ENCODE measurements at regions not wholly inside any gene's neighbourhood (a gene's known extent, or its start where the extent isn't known, plus 50 kb on each side); places are given as distances from the start of the nearest gene placed in this dataset.

DNA sequence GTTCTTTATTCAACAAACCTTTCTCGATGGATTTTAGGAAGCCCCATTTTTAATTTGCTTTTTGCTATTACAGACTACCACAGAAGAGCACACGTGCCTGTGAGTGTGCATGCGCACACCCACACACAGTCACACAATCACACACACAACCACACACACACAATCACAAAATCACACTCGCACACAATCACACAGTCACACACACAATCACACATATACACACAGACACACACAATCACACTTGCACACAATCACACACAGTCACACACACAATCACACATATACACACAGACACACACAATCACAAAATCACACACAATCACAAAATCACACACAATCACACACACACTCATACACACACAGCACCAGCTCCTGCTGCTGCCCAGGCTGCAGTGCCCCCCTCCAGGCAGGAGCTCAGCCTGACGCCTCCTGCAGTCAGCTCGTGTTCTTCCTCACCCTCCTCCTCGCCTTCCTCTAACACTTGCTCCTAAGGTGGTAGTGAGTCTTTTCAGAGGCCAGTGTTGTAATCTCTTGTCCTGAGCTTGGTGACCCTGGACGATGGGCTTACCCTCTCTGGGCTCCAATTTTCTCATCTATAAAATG lies 125.0 kb upstream of the SOX1 start:
- Mint-ChIP-seq H3K27ac (no peak overlapping the region), H3K9me3 (peaks cover 0 to 3% (median 0%) of the 10 kb centered on the region in 7 donors), H3K36me3 (no peaks in the 10 kb centered on the region), H3K4me1 (no peaks in the 10 kb centered on the region), H3K27me3 (no peaks in the 10 kb centered on the region), H3K4me3 (no peak overlapping the region)
- no peaks in the 10 kb centered on the region for H3K9me3 ChIP-seq (ENCODE audit: control insufficient read depth in 2 of 2, low read length in 2 of 2)
- H3K27me3 ChIP-seq (ENCODE audit: control insufficient read depth, insufficient read depth, low read length): no peaks in the 10 kb centered on the region
- H3K4me1 ChIP-seq (ENCODE audit: control insufficient read depth, insufficient read depth, low read length, poor library complexity, severe bottlenecking): no peaks in the 10 kb centered on the region
- DNase-seq: no peak
- H3K27ac ChIP-seq (ENCODE audit: insufficient read depth, low read length, poor library complexity, severe bottlenecking): no peak overlapping the region
- H3K4me3 ChIP-seq (ENCODE audit: low read depth, low read length): no peak overlapping the region
- H3K36me3 ChIP-seq (ENCODE audit: control insufficient read depth, insufficient read depth, low read length): no peaks in the 10 kb centered on the region
- no peak for ATAC-seq (ENCODE audit: low read depth in 2 of 2)

GRCh38 chr13:111943229-111943795 lies 123.6 kb upstream of the SOX1 start:
- Histone ChIP-seq H3K27me3 (ENCODE audit: control insufficient read depth, insufficient read depth, low read length) (no peaks in the 10 kb centered on the region), H3K27ac (ENCODE audit: insufficient read depth, low read length, poor library complexity, severe bottlenecking) (no peak overlapping the region), H3K9me3 (ENCODE audit: control insufficient read depth in 2 of 2, low read length in 2 of 2) (no peaks in the 10 kb centered on the region), H3K4me1 (ENCODE audit: control insufficient read depth, insufficient read depth, low read length, poor library complexity, severe bottlenecking) (no peaks in the 10 kb centered on the region), H3K36me3 (ENCODE audit: control insufficient read depth, insufficient read depth, low read length) (no peaks in the 10 kb centered on the region), H3K4me3 (ENCODE audit: low read depth, low read length) (no peak overlapping the region)
- no peaks in the 10 kb centered on the region for H3K4me1 Mint-ChIP-seq
- peaks cover 0 to 4% (median 0%) of the 10 kb centered on the region in 7 donors for H3K9me3 Mint-ChIP-seq
- no peak overlapping the region for H3K4me3 Mint-ChIP-seq
- ATAC-seq (ENCODE audit: low read depth in 2 of 2) (no peak), DNase-seq (no peak)
- H3K36me3 Mint-ChIP-seq: no peaks in the 10 kb centered on the region
- no peaks in the 10 kb centered on the region for H3K27me3 Mint-ChIP-seq
- no peak overlapping the region for H3K27ac Mint-ChIP-seq

- no peaks in the 10 kb centered on the region for H3K36me3 ChIP-seq (ENCODE audit: control insufficient read depth, insufficient read depth, low read length)
- no peak overlapping the region for H3K4me3 ChIP-seq (ENCODE audit: low read depth, low read length)
- H3K9me3 Mint-ChIP-seq: peaks cover 0 to 5% (median 0%) of the 10 kb centered on the region in 7 donors
- no peak overlapping the region for H3K27ac Mint-ChIP-seq
- no peaks in the 10 kb centered on the region for H3K4me1 ChIP-seq (ENCODE audit: control insufficient read depth, insufficient read depth, low read length, poor library complexity, severe bottlenecking)
- H3K4me3 Mint-ChIP-seq: no peak overlapping the region
- DNase-seq (no peak), ATAC-seq (ENCODE audit: low read depth in 2 of 2) (no peak)
- no peaks in the 10 kb centered on the region for H3K4me1 Mint-ChIP-seq
- no peak overlapping the region for H3K27ac ChIP-seq (ENCODE audit: insufficient read depth, low read length, poor library complexity, severe bottlenecking)
- H3K27me3 ChIP-seq (ENCODE audit: control insufficient read depth, insufficient read depth, low read length): no peaks in the 10 kb centered on the region
- H3K27me3 Mint-ChIP-seq: no peaks in the 10 kb centered on the region
- H3K36me3 Mint-ChIP-seq: no peaks in the 10 kb centered on the region
- no peaks in the 10 kb centered on the region for H3K9me3 ChIP-seq (ENCODE audit: control insufficient read depth in 2 of 2, low read length in 2 of 2)
Measured at GRCh38 chr13:111944171-111944583, 122.8 kb upstream of the SOX1 start.

DNA sequence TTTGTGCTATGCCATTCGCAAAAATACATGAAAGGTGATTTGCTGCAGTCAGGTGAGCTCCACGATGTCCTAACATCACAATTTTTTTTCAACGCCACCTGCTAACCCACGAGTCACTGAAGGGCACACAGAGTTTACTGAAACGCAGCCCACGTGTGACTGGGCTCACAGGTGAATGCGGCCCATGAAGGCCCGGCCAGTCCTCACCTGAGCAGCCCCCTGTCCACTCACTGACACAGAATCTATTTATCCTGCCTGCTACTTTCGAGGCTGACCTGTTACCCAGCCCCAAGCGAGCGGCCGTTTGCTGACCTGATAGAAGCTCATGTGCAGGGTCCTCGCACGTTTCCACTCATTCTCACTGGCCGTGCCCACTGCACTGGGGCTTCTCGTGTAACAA lies 121.9 kb upstream of the SOX1 start:
- Mint-ChIP-seq H3K27me3 (no peaks in the 10 kb centered on the region), H3K4me1 (no peaks in the 10 kb centered on the region), H3K27ac (no peak overlapping the region), H3K4me3 (no peak overlapping the region), H3K9me3 (peaks cover 0 to 5% (median 0%) of the 10 kb centered on the region in 7 donors), H3K36me3 (no peaks in the 10 kb centered on the region)
- Histone ChIP-seq H3K9me3 (ENCODE audit: control insufficient read depth in 2 of 2, low read length in 2 of 2) (no peaks in the 10 kb centered on the region), H3K4me1 (ENCODE audit: control insufficient read depth, insufficient read depth, low read length, poor library complexity, severe bottlenecking) (no peaks in the 10 kb centered on the region), H3K27ac (ENCODE audit: insufficient read depth, low read length, poor library complexity, severe bottlenecking) (no peak overlapping the region), H3K36me3 (ENCODE audit: control insufficient read depth, insufficient read depth, low read length) (no peaks in the 10 kb centered on the region), H3K4me3 (ENCODE audit: low read depth, low read length) (no peak overlapping the region), H3K27me3 (ENCODE audit: control insufficient read depth, insufficient read depth, low read length) (no peaks in the 10 kb centered on the region)
- DNase-seq (no peak), ATAC-seq (ENCODE audit: low read depth in 2 of 2) (no peak)

DNA sequence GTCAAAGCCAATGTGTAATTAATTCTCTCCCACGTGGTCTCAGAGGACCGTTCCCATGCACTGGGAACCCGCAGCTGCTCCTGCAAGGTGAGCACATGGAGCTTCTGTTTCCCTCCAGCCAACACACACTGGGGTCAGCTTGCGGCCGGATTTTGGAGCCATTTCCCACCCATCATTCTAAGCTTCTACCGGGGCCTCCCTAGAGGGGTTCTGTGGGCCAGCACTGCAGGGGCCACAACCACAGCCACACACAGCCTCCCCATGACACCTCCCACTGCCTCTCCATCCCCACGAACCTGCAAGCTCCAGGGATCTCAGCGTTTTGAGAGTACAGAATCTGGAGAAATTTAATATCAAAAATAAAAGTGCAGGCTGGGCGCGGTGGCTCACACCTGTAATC lies 120.7 kb upstream of the SOX1 start:
- H3K27me3 ChIP-seq (ENCODE audit: control insufficient read depth, insufficient read depth, low read length): no peaks in the 10 kb centered on the region
- no peak overlapping the region for H3K27ac ChIP-seq (ENCODE audit: insufficient read depth, low read length, poor library complexity, severe bottlenecking)
- Mint-ChIP-seq H3K4me1 (no peaks in the 10 kb centered on the region), H3K27ac (no peak overlapping the region), H3K27me3 (no peaks in the 10 kb centered on the region), H3K36me3 (no peaks in the 10 kb centered on the region), H3K4me3 (no peak overlapping the region), H3K9me3 (peaks cover 0 to 8% (median 2%) of the 10 kb centered on the region in 7 donors)
- ATAC-seq (ENCODE audit: low read depth in 2 of 2) (no peak), DNase-seq (no peak)
- no peaks in the 10 kb centered on the region for H3K4me1 ChIP-seq (ENCODE audit: control insufficient read depth, insufficient read depth, low read length, poor library complexity, severe bottlenecking)
- H3K36me3 ChIP-seq (ENCODE audit: control insufficient read depth, insufficient read depth, low read length): no peaks in the 10 kb centered on the region
- no peaks in the 10 kb centered on the region for H3K9me3 ChIP-seq (ENCODE audit: control insufficient read depth in 2 of 2, low read length in 2 of 2)
- no peak overlapping the region for H3K4me3 ChIP-seq (ENCODE audit: low read depth, low read length)

GRCh38 chr13:111947026-111947810 lies 119.7 kb upstream of the SOX1 start:
- Histone ChIP-seq H3K4me3 (ENCODE audit: low read depth, low read length) (no peak overlapping the region), H3K4me1 (ENCODE audit: control insufficient read depth, insufficient read depth, low read length, poor library complexity, severe bottlenecking) (no peaks in the 10 kb centered on the region), H3K27me3 (ENCODE audit: control insufficient read depth, insufficient read depth, low read length) (no peaks in the 10 kb centered on the region), H3K36me3 (ENCODE audit: control insufficient read depth, insufficient read depth, low read length) (no peaks in the 10 kb centered on the region), H3K27ac (ENCODE audit: insufficient read depth, low read length, poor library complexity, severe bottlenecking) (no peak overlapping the region), H3K9me3 (ENCODE audit: control insufficient read depth in 2 of 2, low read length in 2 of 2) (no peaks in the 10 kb centered on the region)
- DNase-seq (no peak), ATAC-seq (ENCODE audit: low read depth in 2 of 2) (no peak)
- Mint-ChIP-seq H3K27ac (no peak overlapping the region), H3K9me3 (peaks cover 0 to 8% (median 1%) of the 10 kb centered on the region in 7 donors), H3K4me3 (no peak overlapping the region), H3K36me3 (no peaks in the 10 kb centered on the region), H3K4me1 (no peaks in the 10 kb centered on the region), H3K27me3 (no peaks in the 10 kb centered on the region)

- no peaks in the 10 kb centered on the region for H3K9me3 ChIP-seq (ENCODE audit: control insufficient read depth in 2 of 2, low read length in 2 of 2)
- H3K27ac ChIP-seq (ENCODE audit: insufficient read depth, low read length, poor library complexity, severe bottlenecking): no peak overlapping the region
- Mint-ChIP-seq H3K36me3 (no peaks in the 10 kb centered on the region), H3K4me3 (no peak overlapping the region), H3K27ac (no peak overlapping the region), H3K4me1 (no peaks in the 10 kb centered on the region), H3K27me3 (no peaks in the 10 kb centered on the region), H3K9me3 (peaks cover 0 to 8% (median 1%) of the 10 kb centered on the region in 7 donors)
- H3K4me3 ChIP-seq (ENCODE audit: low read depth, low read length): no peak overlapping the region
- DNase-seq (no peak), ATAC-seq (ENCODE audit: low read depth in 2 of 2) (no peak)
- H3K4me1 ChIP-seq (ENCODE audit: control insufficient read depth, insufficient read depth, low read length, poor library complexity, severe bottlenecking): no peaks in the 10 kb centered on the region
- H3K27me3 ChIP-seq (ENCODE audit: control insufficient read depth, insufficient read depth, low read length): no peaks in the 10 kb centered on the region
- no peaks in the 10 kb centered on the region for H3K36me3 ChIP-seq (ENCODE audit: control insufficient read depth, insufficient read depth, low read length)
Measured at GRCh38 chr13:111947876-111948275, 119.1 kb upstream of the SOX1 start.
